ENCODE measurements at regions not wholly inside any gene's neighbourhood (a gene's known extent, or its start where the extent isn't known, plus 50 kb on each side); places are given as distances from the start of the nearest gene placed in this dataset.

DNA sequence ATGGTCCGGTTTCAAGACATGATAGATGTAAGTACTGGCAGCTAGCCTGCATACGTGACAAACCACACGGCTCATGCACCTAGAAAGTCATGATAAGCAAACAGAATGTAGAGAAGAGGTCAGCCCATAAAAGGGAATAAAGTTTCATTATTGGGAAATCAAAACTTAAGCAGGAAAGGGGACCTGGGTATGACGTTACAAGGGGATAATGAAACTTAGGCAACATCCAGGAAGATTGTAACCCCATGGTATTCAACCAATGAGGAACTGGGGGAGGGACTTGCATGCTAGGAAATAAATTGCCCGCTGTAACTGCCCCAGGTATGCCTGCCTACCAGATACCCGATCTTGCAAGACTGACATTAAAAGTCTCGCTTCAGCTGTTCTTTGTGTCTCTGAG is 1679.0 kb downstream of the SUCLG1 start:
- no peak for TF ChIP-seq CTCF (IDR thresholded peaks at IDR 0.05; ENCODE audit: low read length)
- TF ChIP-seq EZH2 (IDR thresholded peaks at IDR 0.05; ENCODE audit: borderline replicate concordance, low read length) = no peak
